ENCODE measurements at regions not wholly inside any gene's neighbourhood (a gene's known extent, or its start where the extent isn't known, plus 50 kb on each side); places are given as distances from the start of the nearest gene placed in this dataset.

GRCh38 chr5:33091571-33092363, 349.0 kb upstream of the TARS1 start:
- Mint-ChIP-seq H3K27ac (ENCODE audit: unreplicated experiment) (peak overlapping the region; percentile 2), H3K9me3 (ENCODE audit: unreplicated experiment) (peaks cover 2% of the 10 kb centered on the region), H3K4me3 (ENCODE audit: unreplicated experiment) (no peak overlapping the region), H3K36me3 (ENCODE audit: low read depth, unreplicated experiment) (no peaks in the 10 kb centered on the region), H3K27me3 (ENCODE audit: low read depth, unreplicated experiment) (peaks cover 2% of the 10 kb centered on the region), H3K4me1 (ENCODE audit: low read depth, unreplicated experiment) (peaks cover 18% of the 10 kb centered on the region)
- no peaks in the 10 kb centered on the region for H3K9me3 ChIP-seq (ENCODE audit: insufficient read depth, low read depth, low read length)
- no peaks in the 10 kb centered on the region for H3K36me3 ChIP-seq (ENCODE audit: insufficient read depth, low read length)
- FAIRE-seq (peak; percentile 75), DNase-seq (ENCODE audit: low read depth) (peak; percentile 76)
- no peak overlapping the region for H3K9ac ChIP-seq (ENCODE audit: low read length)
- no peak overlapping the region for H3K4me3 ChIP-seq (ENCODE audit: insufficient read depth, low read depth, low read length)
- H3K27me3 ChIP-seq (ENCODE audit: insufficient read depth, low read length), result no peaks in the 10 kb centered on the region
- peak overlapping the region; percentile 54 for H3K27ac ChIP-seq (ENCODE audit: low read depth, low read length)
- H3K79me2 ChIP-seq (ENCODE audit: insufficient read depth, low read length), result no peaks in the 10 kb centered on the region
- H2AFZ ChIP-seq (ENCODE audit: low read depth, low read length), result no peak overlapping the region
- H3K4me2 ChIP-seq (ENCODE audit: low read length), result peak overlapping the region; percentile 55
- H4K20me1 ChIP-seq (ENCODE audit: insufficient read depth, low read length), result no peaks in the 10 kb centered on the region
- H3K4me1 ChIP-seq (ENCODE audit: insufficient read depth, low read length), result peaks cover 18% of the 10 kb centered on the region
- no peak for TF ChIP-seq EZH2 (IDR thresholded peaks at IDR 0.05; ENCODE audit: insufficient read depth, low read length)
- TF ChIP-seq, protein P1, sequence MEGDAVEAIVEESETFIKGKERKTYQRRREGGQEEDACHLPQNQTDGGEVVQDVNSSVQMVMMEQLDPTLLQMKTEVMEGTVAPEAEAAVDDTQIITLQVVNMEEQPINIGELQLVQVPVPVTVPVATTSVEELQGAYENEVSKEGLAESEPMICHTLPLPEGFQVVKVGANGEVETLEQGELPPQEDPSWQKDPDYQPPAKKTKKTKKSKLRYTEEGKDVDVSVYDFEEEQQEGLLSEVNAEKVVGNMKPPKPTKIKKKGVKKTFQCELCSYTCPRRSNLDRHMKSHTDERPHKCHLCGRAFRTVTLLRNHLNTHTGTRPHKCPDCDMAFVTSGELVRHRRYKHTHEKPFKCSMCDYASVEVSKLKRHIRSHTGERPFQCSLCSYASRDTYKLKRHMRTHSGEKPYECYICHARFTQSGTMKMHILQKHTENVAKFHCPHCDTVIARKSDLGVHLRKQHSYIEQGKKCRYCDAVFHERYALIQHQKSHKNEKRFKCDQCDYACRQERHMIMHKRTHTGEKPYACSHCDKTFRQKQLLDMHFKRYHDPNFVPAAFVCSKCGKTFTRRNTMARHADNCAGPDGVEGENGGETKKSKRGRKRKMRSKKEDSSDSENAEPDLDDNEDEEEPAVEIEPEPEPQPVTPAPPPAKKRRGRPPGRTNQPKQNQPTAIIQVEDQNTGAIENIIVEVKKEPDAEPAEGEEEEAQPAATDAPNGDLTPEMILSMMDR (IDR thresholded peaks at IDR 0.05; ENCODE audit: insufficient read depth, low read depth, low read length), result no peak

- H3K36me3 ChIP-seq (ENCODE audit: insufficient read depth, low read length), result no peaks in the 10 kb centered on the region
- no peaks in the 10 kb centered on the region for H3K27me3 ChIP-seq (ENCODE audit: insufficient read depth, low read length)
- peaks cover 18% of the 10 kb centered on the region for H3K4me1 ChIP-seq (ENCODE audit: insufficient read depth, low read length)
- Mint-ChIP-seq H3K36me3 (ENCODE audit: low read depth, unreplicated experiment) (no peaks in the 10 kb centered on the region), H3K4me1 (ENCODE audit: low read depth, unreplicated experiment) (peaks cover 18% of the 10 kb centered on the region), H3K27me3 (ENCODE audit: low read depth, unreplicated experiment) (peaks cover 2% of the 10 kb centered on the region), H3K27ac (ENCODE audit: unreplicated experiment) (no peak overlapping the region), H3K4me3 (ENCODE audit: unreplicated experiment) (no peak overlapping the region), H3K9me3 (ENCODE audit: unreplicated experiment) (peaks cover 2% of the 10 kb centered on the region)
- H3K4me2 ChIP-seq (ENCODE audit: low read length), result peak overlapping the region; percentile 55
- no peak overlapping the region for H2AFZ ChIP-seq (ENCODE audit: low read depth, low read length)
- H3K27ac ChIP-seq (ENCODE audit: low read depth, low read length), result no peak overlapping the region
- no peaks in the 10 kb centered on the region for H3K79me2 ChIP-seq (ENCODE audit: insufficient read depth, low read length)
- no peak overlapping the region for H3K9ac ChIP-seq (ENCODE audit: low read length)
- no peak for DNase-seq (ENCODE audit: low read depth)
- no peak overlapping the region for H3K4me3 ChIP-seq (ENCODE audit: insufficient read depth, low read depth, low read length)
- TF ChIP-seq EZH2 (IDR thresholded peaks at IDR 0.05; ENCODE audit: insufficient read depth, low read length), result no peak
- TF ChIP-seq, protein P1 (IDR thresholded peaks at IDR 0.05; ENCODE audit: insufficient read depth, low read depth, low read length), result no peak
- no peak for FAIRE-seq
- H3K9me3 ChIP-seq (ENCODE audit: insufficient read depth, low read depth, low read length), result no peaks in the 10 kb centered on the region
- H4K20me1 ChIP-seq (ENCODE audit: insufficient read depth, low read length), result no peaks in the 10 kb centered on the region
Measured at GRCh38 chr5:33092719-33093118, 348.0 kb upstream of the TARS1 start.

GRCh38 chr5:33102551-33102950, 338.2 kb upstream of the TARS1 start:
- Histone ChIP-seq H4K20me1 (ENCODE audit: insufficient read depth, low read length) (no peaks in the 10 kb centered on the region), H3K9ac (ENCODE audit: low read length) (no peak overlapping the region), H3K4me1 (ENCODE audit: insufficient read depth, low read length) (peaks cover 8% of the 10 kb centered on the region), H3K9me3 (ENCODE audit: insufficient read depth, low read depth, low read length) (no peaks in the 10 kb centered on the region), H2AFZ (ENCODE audit: low read depth, low read length) (no peak overlapping the region), H3K4me3 (ENCODE audit: insufficient read depth, low read depth, low read length) (no peak overlapping the region), H3K27me3 (ENCODE audit: insufficient read depth, low read length) (no peaks in the 10 kb centered on the region), H3K36me3 (ENCODE audit: insufficient read depth, low read length) (no peaks in the 10 kb centered on the region), H3K27ac (ENCODE audit: low read depth, low read length) (no peak overlapping the region), H3K4me2 (ENCODE audit: low read length) (no peak overlapping the region), H3K79me2 (ENCODE audit: insufficient read depth, low read length) (no peaks in the 10 kb centered on the region)
- Mint-ChIP-seq H3K27me3 (ENCODE audit: low read depth, unreplicated experiment) (no peaks in the 10 kb centered on the region), H3K36me3 (ENCODE audit: low read depth, unreplicated experiment) (peaks cover 9% of the 10 kb centered on the region), H3K4me1 (ENCODE audit: low read depth, unreplicated experiment) (no peaks in the 10 kb centered on the region), H3K27ac (ENCODE audit: unreplicated experiment) (no peak overlapping the region), H3K4me3 (ENCODE audit: unreplicated experiment) (no peak overlapping the region), H3K9me3 (ENCODE audit: unreplicated experiment) (peaks cover 29% of the 10 kb centered on the region)
- TF ChIP-seq EZH2 (IDR thresholded peaks at IDR 0.05; ENCODE audit: insufficient read depth, low read length), result no peak
- TF ChIP-seq, protein P1 (IDR thresholded peaks at IDR 0.05; ENCODE audit: insufficient read depth, low read depth, low read length), result no peak
- DNase-seq (ENCODE audit: low read depth) (peak; percentile 84), FAIRE-seq (no peak)
